ENCODE measurements at regions not wholly inside any gene's neighbourhood (a gene's known extent, or its start where the extent isn't known, plus 50 kb on each side); places are given as distances from the start of the nearest gene placed in this dataset.
A peak's percentile ranks its signal among the peaks of the same experiment; 100 is the strongest.

DNA sequence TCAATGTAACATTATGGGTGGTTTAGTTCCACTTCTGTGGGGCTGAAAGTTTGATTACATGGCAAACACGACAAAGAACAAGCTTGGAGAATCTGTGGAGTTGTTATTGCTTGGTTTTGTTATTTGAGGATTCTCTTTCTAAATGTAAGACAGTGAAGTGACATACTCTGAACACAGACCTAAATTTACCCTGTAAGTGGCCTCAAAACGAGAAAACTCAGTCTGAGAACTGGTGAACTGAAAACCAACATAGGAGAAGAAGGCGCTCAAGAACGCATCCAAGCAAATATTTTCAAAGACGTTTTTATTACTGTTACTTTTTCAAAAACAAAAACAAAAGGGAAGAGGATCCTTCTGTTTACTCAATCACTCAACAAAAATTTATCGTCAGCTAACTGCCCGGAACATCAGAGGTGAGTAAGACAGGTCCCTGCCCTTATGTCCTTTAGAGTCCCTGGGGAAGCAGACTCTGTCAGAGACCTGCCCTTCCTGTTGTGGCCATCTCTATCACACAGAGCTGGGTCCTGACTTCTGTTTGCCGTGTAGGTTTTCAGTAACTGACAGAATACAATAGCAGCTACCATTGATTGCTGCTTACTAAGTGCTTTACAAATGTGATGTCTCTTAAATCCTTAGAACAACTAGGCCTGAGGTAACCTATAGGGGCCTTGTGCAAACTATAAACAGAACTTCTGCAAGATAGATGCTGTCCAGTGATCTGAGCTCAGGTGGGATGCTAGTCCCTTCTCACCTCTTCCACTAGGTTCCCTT lies 79.3 kb upstream of the C12orf71 start:
- no peaks in the 10 kb centered on the region for H3K36me3 ChIP-seq
- TF ChIP-seq CTCF (IDR thresholded peaks at IDR 0.05) = no peak
- H3K4me1 ChIP-seq = no peaks in the 10 kb centered on the region
- 75 to 77% methylated on average over 8 of the region's 8 CpGs for WGBS, 2 donors
- no peak for DNase-seq
- intact Hi-C loops (cut with DNase I) = no loop called here
- H3K27me3 ChIP-seq = no peaks in the 10 kb centered on the region
- peaks cover 0 to 15% (median 0%) of the 10 kb centered on the region in 11 donors for H3K9me3 ChIP-seq
- H3K4me3 ChIP-seq = no peak overlapping the region
- peak in 1 of 8 donors; percentile 58 for ATAC-seq
- no peak overlapping the region for H3K27ac ChIP-seq

- intact Hi-C loops (cut with DNase I) = no loop called here
These were observed 79.8 kb upstream of the C12orf71 start for GRCh38 chr12:27162229-27162537.

DNA sequence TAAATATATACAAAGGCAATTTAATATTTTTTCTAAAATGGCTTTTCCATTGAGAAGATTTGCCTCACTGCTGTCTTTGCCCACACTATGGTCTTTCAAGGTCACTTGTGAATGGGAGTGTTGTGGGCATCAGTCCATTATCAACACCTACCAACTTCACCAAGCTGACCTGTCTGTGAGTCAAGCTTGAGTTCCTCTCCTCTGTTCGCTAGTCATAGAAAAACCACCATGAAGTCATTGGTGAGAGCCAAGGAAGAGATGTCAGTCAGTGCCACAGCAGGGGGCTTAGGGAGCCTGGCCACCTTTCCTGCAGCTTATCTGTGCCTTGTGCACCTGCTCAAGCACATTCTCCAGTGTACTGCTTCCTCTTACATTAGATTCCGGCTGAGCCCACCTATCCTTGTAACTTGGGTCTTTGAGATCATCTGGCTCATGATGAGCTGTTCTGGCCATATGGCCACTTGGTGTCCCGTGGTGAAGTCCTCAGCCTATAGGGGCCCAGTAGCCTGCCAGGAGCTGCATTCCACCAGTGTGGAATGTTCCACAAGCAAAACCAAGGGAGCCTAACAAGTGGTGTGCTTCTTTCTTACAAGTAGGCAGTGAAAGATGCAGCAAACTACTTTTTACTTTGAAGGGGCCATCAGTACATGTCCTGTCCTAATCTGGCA lies 80.8 kb upstream of the C12orf71 start:
- no peak overlapping the region for H3K4me3 ChIP-seq
- DNase-seq (no peak), ATAC-seq (no peak)
- WGBS, 2 donors = 77% methylated on average over 3 of the region's 3 CpGs
- H3K9me3 ChIP-seq = peaks cover 0 to 27% (median 0%) of the 10 kb centered on the region in 11 donors
- no peaks in the 10 kb centered on the region for H3K36me3 ChIP-seq
- intact Hi-C loops (cut with DNase I) = no loop called here
- TF ChIP-seq CTCF (IDR thresholded peaks at IDR 0.05) = no peak
- H3K27me3 ChIP-seq = no peaks in the 10 kb centered on the region
- no peak overlapping the region for H3K27ac ChIP-seq
- H3K4me1 ChIP-seq = no peaks in the 10 kb centered on the region

More at GRCh38 chr12:27162229-27162537, 79.8 kb upstream of the C12orf71 start:
- Histone ChIP-seq H3K27ac (no peak overlapping the region), H3K36me3 (no peaks in the 10 kb centered on the region), H3K4me3 (no peak overlapping the region), H3K27me3 (no peaks in the 10 kb centered on the region), H3K4me1 (no peaks in the 10 kb centered on the region), H3K9me3 (peaks cover 0 to 20% (median 0%) of the 10 kb centered on the region in 11 donors)
- DNase-seq (no peak), ATAC-seq (no peak)
- no peak for TF ChIP-seq CTCF (IDR thresholded peaks at IDR 0.05)

- 91 to 93% methylated on average over 1 of the region's 1 CpG for WGBS, 2 donors
- intact Hi-C loops (cut with DNase I) = no loop called here
- ATAC-seq (no peak), DNase-seq (no peak)
- no peaks in the 10 kb centered on the region for H3K36me3 ChIP-seq
- no peak for TF ChIP-seq CTCF (IDR thresholded peaks at IDR 0.05)
- peaks cover 0 to 27% (median 0%) of the 10 kb centered on the region in 11 donors for H3K9me3 ChIP-seq
- H3K4me1 ChIP-seq = no peaks in the 10 kb centered on the region
- no peak overlapping the region for H3K4me3 ChIP-seq
- no peaks in the 10 kb centered on the region for H3K27me3 ChIP-seq
- no peak overlapping the region for H3K27ac ChIP-seq
These were observed 80.2 kb upstream of the STK38L start for GRCh38 chr12:27163894-27164293.

Measured in heart right ventricle (tissue), 16 donors.